T-cell (primary cell): ENCODE measurements at regions not wholly inside any gene's neighbourhood (a gene's known extent, or its start where the extent isn't known, plus 50 kb on each side); places are given as distances from the start of the nearest gene placed in this dataset.

Experiments
- ATAC-seq, 4 experiments: fragments of 200-7000 bp in 3 of 4; fragments of 150-1000 bp in 1 of 4; cut with Tn5 transposase; replicated peaks in 1 of 4; 1 replicate in 3 of 4; 2 replicates in 1 of 4; pipeline ENCODE4 v1.10.0; 2021; ENCODE audit warnings: moderate library complexity in 3 of 4, mild to moderate bottlenecking in 2 of 4, moderate number of reproducible peaks in 1 of 4
- CTCF ChIA-PET, 2 donors: fragments of 300-600 bp; sonication (Branson Sonifier 250); formaldehyde crosslinking; loops; one replicate each; lab custom pipeline; 2022; ENCODE audit warnings: antibody characterized with exemption in 2 of 2; lab: Charles Lee
- POLR2A ChIA-PET, 2 donors: fragments of 300-600 bp; sonication (Branson Sonifier 250); formaldehyde crosslinking; loops; one replicate each; lab custom pipeline; 2022; ENCODE audit warnings: antibody characterized with exemption in 2 of 2; lab: Charles Lee
- DNase-seq, 35 experiments: peaks; one replicate each; pipeline versions ENCODE4 v3.0.0 to v3.0.0-alpha.2; 2013 to 2023
- H3K27ac ChIP-seq: one replicate; pipeline ENCODE4 v1.5.1; 2013; ENCODE audit warnings: low read length
- H3K27me3 ChIP-seq, 2 experiments: replicated peaks in 1 of 2; 1 replicate in 1 of 2; 2 replicates in 1 of 2; pipeline versions ENCODE4 v1.6.1 to v1.7.0; 2013; ENCODE audit warnings: low read length in 1 of 2, mixed read lengths in 1 of 2; ENCODE audit not compliant: control insufficient read depth in 2 of 2, insufficient read depth in 2 of 2; ENCODE audit errors: extremely low read depth in 1 of 2
- H3K36me3 ChIP-seq, 2 donors: 1 replicate in 1 of 2; 2 replicates in 1 of 2; pipeline versions ENCODE4 v1.6.1 to v1.7.0; 2013; ENCODE audit warnings: low read length in 1 of 2; ENCODE audit not compliant: control insufficient read depth in 2 of 2, insufficient read depth in 1 of 2; ENCODE audit errors: extremely low read depth in 1 of 2
- H3K4me1 ChIP-seq, 2 experiments: 1 replicate in 1 of 2; 2 replicates in 1 of 2; pipeline versions ENCODE4 v1.6.1 to v1.7.0; 2013; ENCODE audit warnings: low read length in 2 of 2, mixed read lengths in 1 of 2; ENCODE audit not compliant: insufficient read depth in 2 of 2, control insufficient read depth in 1 of 2; ENCODE audit errors: extremely low read depth in 1 of 2
- H3K4me3 ChIP-seq, 2 donors: 1 replicate in 1 of 2; 2 replicates in 1 of 2; pipeline versions ENCODE4 v1.5.1 to v1.7.0; 2013; ENCODE audit warnings: mild to moderate bottlenecking in 2 of 2, low read length in 1 of 2, moderate library complexity in 1 of 2; ENCODE audit not compliant: control insufficient read depth in 1 of 2; ENCODE audit errors: extremely low read depth in 1 of 2
- H3K9me3 ChIP-seq: 2 replicates; pipeline ENCODE4 v1.7.0; 2013
- H3K27ac Mint-ChIP-seq, 2 donors: one replicate each; pipeline ENCODE4 v1.8.0; 2020 to 2021; ENCODE audit warnings: mild to moderate bottlenecking in 2 of 2, mixed read lengths in 2 of 2
- H3K27me3 Mint-ChIP-seq, 2 donors: one replicate each; pipeline ENCODE4 v1.8.0; 2021 to 2022; ENCODE audit warnings: mixed read lengths in 2 of 2
- H3K36me3 Mint-ChIP-seq: one replicate; pipeline ENCODE4 v1.8.0; 2021; ENCODE audit warnings: mixed read lengths
- H3K4me1 Mint-ChIP-seq, 3 donors: one replicate each; pipeline ENCODE4 v1.8.0; 2020 to 2022; ENCODE audit warnings: mixed read lengths in 3 of 3, mild to moderate bottlenecking in 1 of 3
- H3K4me3 Mint-ChIP-seq, 3 donors: one replicate each; pipeline ENCODE4 v1.8.0; 2020 to 2022; ENCODE audit warnings: mild to moderate bottlenecking in 3 of 3, mixed read lengths in 3 of 3, moderate library complexity in 3 of 3
- H3K9me3 Mint-ChIP-seq, 3 donors: one replicate each; pipeline ENCODE4 v1.8.0; 2020 to 2022; ENCODE audit warnings: mixed read lengths in 3 of 3
- WGBS: methylation state at CpG from one replicate; pipeline ENCODE4 v1.1.5; 2013; ENCODE audit warnings: missing lambda C conversion rate; ENCODE audit not compliant: insufficient coverage; 5-methylcytosine and 5-hydroxymethylcytosine counted together

DNA sequence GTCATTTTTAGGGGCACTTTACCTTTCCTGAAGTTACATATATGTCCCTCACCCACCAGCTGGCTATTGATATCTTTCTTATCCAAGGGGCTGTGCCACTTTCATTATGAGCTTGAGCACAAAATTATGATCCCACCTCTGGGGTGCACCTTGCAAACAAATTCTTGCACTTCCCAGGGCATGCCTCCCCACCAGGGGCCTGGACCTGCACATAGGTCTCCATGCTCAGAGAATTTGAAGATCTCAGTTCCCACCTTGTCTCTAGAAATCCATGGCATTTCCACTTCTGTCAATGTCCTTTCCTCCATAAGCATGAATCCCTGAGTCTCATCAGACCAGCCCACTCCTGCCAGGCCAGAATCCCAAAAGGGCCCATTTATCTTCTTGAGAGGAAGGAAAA lies 449.1 kb upstream of the REG3G start:
- Mint-ChIP-seq H3K27ac (no peak overlapping the region), H3K27me3 (no peaks in the 10 kb centered on the region), H3K9me3 (peaks cover 9 to 21% (median 13%) of the 10 kb centered on the region in 3 donors), H3K4me3 (no peak overlapping the region), H3K4me1 (no peaks in the 10 kb centered on the region), H3K36me3 (no peaks in the 10 kb centered on the region)
- DNase-seq (no peak), ATAC-seq (no peak)
- Histone ChIP-seq H3K27me3 (no peaks in the 10 kb centered on the region), H3K4me3 (no peak overlapping the region), H3K27ac (no peak overlapping the region), H3K36me3 (no peaks in the 10 kb centered on the region), H3K9me3 (no peaks in the 10 kb centered on the region), H3K4me1 (no peaks in the 10 kb centered on the region)
- CTCF ChIA-PET = no interaction called here
- POLR2A ChIA-PET = no interaction called here

DNA sequence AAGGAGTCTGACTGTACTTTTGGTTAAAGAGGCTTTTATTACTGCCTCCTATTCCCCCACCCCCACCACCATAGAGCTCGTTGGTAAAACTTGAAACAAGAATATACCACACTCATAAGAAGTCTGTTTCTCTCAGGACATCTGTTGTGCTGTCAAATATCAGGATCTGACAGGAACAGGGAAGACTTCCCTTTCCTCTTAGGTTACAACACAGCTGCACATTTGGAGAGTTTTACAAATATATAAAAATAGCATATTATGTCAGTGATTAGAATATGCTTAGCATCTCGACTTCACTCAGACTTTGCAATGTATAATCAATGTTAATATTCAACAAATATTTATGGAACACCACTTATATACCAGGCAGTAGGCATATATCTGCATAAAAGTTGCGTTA lies 439.6 kb upstream of the REG3G start:
- no peaks in the 10 kb centered on the region for H3K27me3 ChIP-seq
- H3K4me1 ChIP-seq = no peaks in the 10 kb centered on the region
- no peak overlapping the region for H3K27ac Mint-ChIP-seq
- no peak for DNase-seq
- no CpG with 5 or more reads among the region's 3 CpGs for WGBS
- H3K36me3 ChIP-seq = no peaks in the 10 kb centered on the region
- H3K36me3 Mint-ChIP-seq = no peaks in the 10 kb centered on the region
- no peaks in the 10 kb centered on the region for H3K4me1 Mint-ChIP-seq
- H3K4me3 ChIP-seq = no peak overlapping the region
- H3K9me3 Mint-ChIP-seq = peaks cover 15 to 21% (median 16%) of the 10 kb centered on the region in 3 donors
- no peak for ATAC-seq
- H3K4me3 Mint-ChIP-seq = no peak overlapping the region
- ChIA-PET CTCF (no interaction called here), POLR2A (no interaction called here)
- H3K27me3 Mint-ChIP-seq = no peaks in the 10 kb centered on the region
- no peak overlapping the region for H3K27ac ChIP-seq
- no peaks in the 10 kb centered on the region for H3K9me3 ChIP-seq

DNA sequence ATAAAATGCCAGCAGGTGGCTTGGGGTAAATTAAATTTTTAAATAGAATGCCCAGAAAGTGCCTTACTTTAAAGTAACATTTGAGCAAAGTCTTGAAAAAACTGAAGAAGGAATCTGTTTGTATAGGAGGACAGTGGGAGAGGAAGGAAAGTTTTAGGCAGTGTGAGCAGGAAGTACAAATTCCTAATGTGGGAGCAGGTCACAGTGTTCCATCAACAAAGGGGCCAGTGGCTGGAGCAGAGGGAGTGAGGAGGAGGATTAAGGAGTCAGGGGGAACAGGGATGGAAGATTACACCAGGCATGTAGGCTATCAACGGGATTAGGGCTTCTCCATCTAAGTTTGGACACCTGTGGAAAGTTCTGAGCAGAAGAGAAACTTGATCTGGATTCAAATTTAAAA lies 439.2 kb upstream of the REG3G start:
- POLR2A ChIA-PET = no interaction called here
- H3K27ac ChIP-seq = no peak overlapping the region
- Mint-ChIP-seq H3K4me3 (no peak overlapping the region), H3K9me3 (peaks cover 12 to 24% (median 18%) of the 10 kb centered on the region in 3 donors), H3K27me3 (no peaks in the 10 kb centered on the region), H3K27ac (no peak overlapping the region), H3K4me1 (no peaks in the 10 kb centered on the region), H3K36me3 (no peaks in the 10 kb centered on the region)
- no peaks in the 10 kb centered on the region for H3K4me1 ChIP-seq
- no peaks in the 10 kb centered on the region for H3K9me3 ChIP-seq
- ATAC-seq (no peak), DNase-seq (no peak)
- H3K36me3 ChIP-seq = no peaks in the 10 kb centered on the region
- CTCF ChIA-PET = no interaction called here
- H3K27me3 ChIP-seq = no peaks in the 10 kb centered on the region
- no peak overlapping the region for H3K4me3 ChIP-seq
- 44% methylated on average over 1 of the region's 1 CpG for WGBS

DNA sequence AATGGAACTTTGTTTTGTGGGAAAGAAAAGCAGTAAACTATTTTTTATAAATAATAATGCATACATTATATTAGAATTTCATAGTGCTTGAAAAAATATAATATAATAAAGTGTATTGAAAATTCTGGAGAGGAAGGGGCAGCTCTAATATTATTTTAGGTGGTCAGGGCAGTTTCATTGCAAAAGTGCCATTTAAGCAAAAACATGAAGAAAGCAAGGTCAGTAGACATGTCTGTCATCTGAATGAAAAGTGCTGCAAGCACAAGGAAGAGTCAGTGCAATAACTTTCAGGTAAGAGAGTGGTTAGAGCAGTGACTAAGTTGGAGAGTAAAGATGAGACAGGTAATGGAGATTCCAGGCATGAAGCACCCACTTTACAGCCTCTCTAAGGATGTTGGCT lies 435.6 kb upstream of the REG3G start:
- H3K4me3 ChIP-seq = no peak overlapping the region
- Mint-ChIP-seq H3K9me3 (peaks cover 9 to 29% (median 27%) of the 10 kb centered on the region in 3 donors), H3K27ac (no peak overlapping the region), H3K4me3 (no peak overlapping the region), H3K4me1 (no peaks in the 10 kb centered on the region), H3K36me3 (no peaks in the 10 kb centered on the region), H3K27me3 (no peaks in the 10 kb centered on the region)
- ChIA-PET POLR2A (no interaction called here), CTCF (no interaction called here)
- no peak for ATAC-seq
- H3K9me3 ChIP-seq = no peaks in the 10 kb centered on the region
- no peaks in the 10 kb centered on the region for H3K27me3 ChIP-seq
- no peak for DNase-seq
- no peaks in the 10 kb centered on the region for H3K4me1 ChIP-seq
- H3K36me3 ChIP-seq = no peaks in the 10 kb centered on the region
- H3K27ac ChIP-seq = no peak overlapping the region

DNA sequence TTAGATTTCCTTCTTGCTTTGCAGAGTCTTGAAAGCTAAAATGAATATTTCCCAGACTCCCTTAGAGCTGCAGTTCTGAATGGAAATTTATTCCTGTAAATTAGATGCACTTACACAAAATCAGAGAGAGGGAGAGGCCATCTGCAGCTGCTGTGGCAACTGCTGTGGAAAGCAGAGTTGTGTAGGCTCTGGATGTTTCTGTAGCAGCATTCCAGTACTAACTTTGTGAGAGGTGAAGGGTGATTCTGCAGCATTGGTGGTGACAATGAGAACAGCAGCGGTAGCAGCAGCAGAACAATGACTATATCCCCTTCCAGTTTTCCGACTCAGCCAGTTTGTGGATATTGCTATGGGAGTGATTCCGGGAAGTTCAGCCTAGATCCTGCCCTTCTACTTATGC lies 433.0 kb upstream of the REG3G start:
- CTCF ChIA-PET = no interaction called here
- Mint-ChIP-seq H3K36me3 (no peaks in the 10 kb centered on the region), H3K27ac (no peak overlapping the region), H3K4me1 (no peaks in the 10 kb centered on the region), H3K9me3 (peaks cover 7 to 19% (median 14%) of the 10 kb centered on the region in 3 donors), H3K4me3 (no peak overlapping the region), H3K27me3 (no peaks in the 10 kb centered on the region)
- Histone ChIP-seq H3K36me3 (no peaks in the 10 kb centered on the region), H3K9me3 (no peaks in the 10 kb centered on the region), H3K4me1 (no peaks in the 10 kb centered on the region), H3K27ac (no peak overlapping the region), H3K27me3 (no peaks in the 10 kb centered on the region), H3K4me3 (no peak overlapping the region)
- ATAC-seq = no peak
- POLR2A ChIA-PET = no interaction called here
- DNase-seq = no peak
- no CpG with 5 or more reads among the region's 3 CpGs for WGBS

DNA sequence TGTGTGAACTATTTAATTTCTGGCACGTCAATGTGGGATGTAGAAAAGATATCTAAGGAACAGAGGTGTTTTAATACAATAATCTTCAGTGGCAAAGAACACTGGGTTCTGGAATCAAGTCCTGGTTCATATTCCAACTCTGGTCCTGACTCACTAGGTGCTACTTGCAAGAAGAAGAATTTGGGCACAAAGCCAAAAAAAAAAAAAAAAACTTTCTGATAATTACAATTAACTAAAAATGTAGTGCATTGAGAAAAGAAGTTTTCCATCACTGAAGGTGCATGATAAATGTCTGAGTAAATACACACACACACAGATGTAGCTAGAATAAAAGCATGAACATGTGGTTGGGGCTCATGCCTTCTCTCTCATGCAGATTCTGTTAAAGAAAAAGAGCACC lies 424.4 kb upstream of the REG3G start:
- Mint-ChIP-seq H3K4me3 (no peak overlapping the region), H3K27me3 (no peaks in the 10 kb centered on the region), H3K36me3 (no peaks in the 10 kb centered on the region), H3K27ac (no peak overlapping the region), H3K4me1 (no peaks in the 10 kb centered on the region), H3K9me3 (peaks cover 3 to 9% (median 9%) of the 10 kb centered on the region in 3 donors)
- Histone ChIP-seq H3K4me1 (no peaks in the 10 kb centered on the region), H3K36me3 (no peaks in the 10 kb centered on the region), H3K27ac (no peak overlapping the region), H3K9me3 (no peaks in the 10 kb centered on the region), H3K27me3 (no peaks in the 10 kb centered on the region), H3K4me3 (no peak overlapping the region)
- ATAC-seq = no peak
- WGBS = no CpG with 5 or more reads among the region's 1 CpG
- ChIA-PET POLR2A (no interaction called here), CTCF (no interaction called here)
- DNase-seq = no peak

DNA sequence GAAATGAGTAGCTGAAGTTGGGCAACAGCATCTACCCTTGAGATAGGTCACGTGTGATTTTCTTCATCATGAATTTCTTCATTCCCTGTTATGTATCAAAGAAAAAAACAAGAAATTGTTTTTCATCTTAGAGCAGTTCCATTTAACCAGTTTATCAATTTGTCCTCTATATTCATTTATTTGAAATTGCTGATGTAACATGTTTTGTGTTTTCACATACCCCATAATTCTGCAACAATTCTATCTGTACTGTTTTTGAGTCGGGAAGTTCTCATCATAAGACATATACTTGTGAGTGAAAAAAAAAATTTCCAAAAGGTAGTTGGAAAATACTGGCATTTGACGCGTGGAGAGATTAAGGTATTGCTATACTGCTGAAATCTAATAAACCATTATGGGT lies 422.6 kb upstream of the REG3G start:
- no peaks in the 10 kb centered on the region for H3K27me3 ChIP-seq
- no peaks in the 10 kb centered on the region for H3K4me1 ChIP-seq
- H3K36me3 ChIP-seq = no peaks in the 10 kb centered on the region
- Mint-ChIP-seq H3K9me3 (peaks cover 3 to 10% (median 10%) of the 10 kb centered on the region in 3 donors), H3K27ac (no peak overlapping the region), H3K27me3 (no peaks in the 10 kb centered on the region), H3K36me3 (no peaks in the 10 kb centered on the region), H3K4me3 (no peak overlapping the region), H3K4me1 (no peaks in the 10 kb centered on the region)
- ATAC-seq (no peak), DNase-seq (no peak)
- ChIA-PET CTCF (no interaction called here), POLR2A (no interaction called here)
- H3K4me3 ChIP-seq = no peak overlapping the region
- no peak overlapping the region for H3K27ac ChIP-seq
- 100% methylated on average over 2 of the region's 4 CpGs for WGBS
- no peaks in the 10 kb centered on the region for H3K9me3 ChIP-seq
